A673 (cell line): ENCODE measurements at regions not wholly inside any gene's neighbourhood (a gene's known extent, or its start where the extent isn't known, plus 50 kb on each side); places are given as distances from the start of the nearest gene placed in this dataset.

Source experiments
- BruUV-seq: library from RNA; stranded (reverse); fragments of 400-500 nt; replicated peaks from 2 replicates; lab custom pipeline; 2021; lab: Mats Ljungman, UMichigan
- CTCF ChIA-PET: fragments of 300-600 bp; sonication (Branson Sonifier 250); formaldehyde crosslinking; loops from one replicate; lab custom pipeline; 2022; ENCODE audit warnings: antibody characterized with exemption; lab: Charles Lee
- POLR2A ChIA-PET: fragments of 300-600 bp; sonication (Branson Sonifier 250); formaldehyde crosslinking; loops from one replicate; lab custom pipeline; 2022; ENCODE audit warnings: antibody characterized with exemption; ENCODE audit not compliant: low non-redundant PET; lab: Charles Lee
- DNase-seq: peaks from one replicate; pipeline ENCODE4 v3.0.0-alpha.2; 2015; ENCODE audit warnings: low spot score
- H3K27ac ChIP-seq: fragments of 200-600 bp; sonication (generic); 2 replicates; pipeline ENCODE4 v1.5.1; 2016; ENCODE audit warnings: mixed run types, low read depth, mild to moderate bottlenecking, mixed read lengths, antibody characterized with exemption, low read length; ENCODE audit not compliant: poor library complexity, severe bottlenecking
- H3K27me3 ChIP-seq: fragments of 200-600 bp; sonication (generic); replicated peaks from 2 replicates; pipeline ENCODE4 v1.6.1; 2017; ENCODE audit warnings: mixed run types, low read depth, mild to moderate bottlenecking, mixed read lengths, antibody characterized with exemption, low read length; ENCODE audit not compliant: insufficient read depth, poor library complexity
- H3K36me3 ChIP-seq: fragments of 200-600 bp; sonication (generic); 2 replicates; pipeline ENCODE4 v1.6.1; 2016; ENCODE audit warnings: mixed run types, mild to moderate bottlenecking, mixed read lengths, antibody characterized with exemption, low read length; ENCODE audit not compliant: insufficient read depth, poor library complexity, severe bottlenecking
- H3K4me1 ChIP-seq: fragments of 200-600 bp; sonication (generic); 2 replicates; pipeline ENCODE4 v1.6.1; 2017; ENCODE audit warnings: mixed run types, mild to moderate bottlenecking, mixed read lengths, antibody characterized with exemption, low read length; ENCODE audit not compliant: insufficient read depth, poor library complexity, severe bottlenecking
- H3K4me3 ChIP-seq: fragments of 200-600 bp; sonication (generic); 2 replicates; pipeline ENCODE4 v1.5.1; 2016; ENCODE audit warnings: low read depth, mixed run types, mild to moderate bottlenecking, mixed read lengths, low read length; ENCODE audit not compliant: poor library complexity, severe bottlenecking
- H3K9me3 ChIP-seq: fragments of 200-600 bp; sonication (generic); 2 replicates; pipeline ENCODE4 v1.6.1; 2016; ENCODE audit warnings: mixed run types, low read depth, mild to moderate bottlenecking, mixed read lengths, antibody characterized with exemption, low read length; ENCODE audit not compliant: poor library complexity, severe bottlenecking
- EZH2 ChIP-seq: fragments of 200-600 bp; sonication (generic); IDR thresholded peaks from 2 replicates; pipeline ENCODE4 v1.6.1; 2017; ENCODE audit warnings: borderline replicate concordance, low read depth, mild to moderate bottlenecking, mixed read lengths, antibody characterized with exemption, low read length; ENCODE audit not compliant: poor library complexity, severe bottlenecking
- intact Hi-C: fragments of 100-400 bp; cut with micrococcal nuclease; formaldehyde crosslinking; loops from one replicate; pipeline ENCODE4 v1.10.0; 2022; ENCODE audit not compliant: unreplicated experiment
- TF ChIP-seq, protein P1 (sequence below): fragments of 300-800, 200-600 bp; sonication (generic); conservative IDR thresholded peaks from 2 replicates; pipeline ENCODE4 v1.5.1; 2017; ENCODE audit warnings: low read depth, mild to moderate bottlenecking, antibody characterized with exemption, low read length, moderate library complexity, mixed read lengths

DNA sequence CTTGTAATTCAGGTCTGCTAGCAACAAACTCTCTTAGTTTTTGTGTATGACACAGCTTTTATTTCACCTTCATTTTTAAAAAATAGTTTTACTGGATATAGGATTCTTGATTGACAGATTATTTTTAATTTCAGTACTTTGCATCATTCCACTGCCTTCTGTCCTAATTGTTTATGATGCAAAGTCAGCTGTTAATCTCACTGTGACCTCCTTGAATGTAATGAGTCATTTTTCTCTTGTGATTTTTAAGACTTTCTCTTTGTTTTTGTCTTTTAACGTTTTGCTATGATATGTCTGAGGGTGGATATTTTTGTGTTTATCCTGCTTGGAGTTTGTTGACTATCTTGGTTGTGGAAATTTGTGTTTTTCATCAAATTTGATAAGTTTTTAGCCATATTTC is 126.3 kb upstream of the FBXO33 start:
- Histone ChIP-seq H3K36me3 (no peaks in the 10 kb centered on the region), H3K4me3 (no peak overlapping the region), H3K27me3 (no peaks in the 10 kb centered on the region), H3K27ac (no peak overlapping the region), H3K4me1 (no peaks in the 10 kb centered on the region), H3K9me3 (peaks cover 15% of the 10 kb centered on the region)
- ChIA-PET CTCF (no interaction called here), POLR2A (no interaction called here)
- intact Hi-C loops: no loop called here
- no peak for DNase-seq
- TF ChIP-seq, protein P1, sequence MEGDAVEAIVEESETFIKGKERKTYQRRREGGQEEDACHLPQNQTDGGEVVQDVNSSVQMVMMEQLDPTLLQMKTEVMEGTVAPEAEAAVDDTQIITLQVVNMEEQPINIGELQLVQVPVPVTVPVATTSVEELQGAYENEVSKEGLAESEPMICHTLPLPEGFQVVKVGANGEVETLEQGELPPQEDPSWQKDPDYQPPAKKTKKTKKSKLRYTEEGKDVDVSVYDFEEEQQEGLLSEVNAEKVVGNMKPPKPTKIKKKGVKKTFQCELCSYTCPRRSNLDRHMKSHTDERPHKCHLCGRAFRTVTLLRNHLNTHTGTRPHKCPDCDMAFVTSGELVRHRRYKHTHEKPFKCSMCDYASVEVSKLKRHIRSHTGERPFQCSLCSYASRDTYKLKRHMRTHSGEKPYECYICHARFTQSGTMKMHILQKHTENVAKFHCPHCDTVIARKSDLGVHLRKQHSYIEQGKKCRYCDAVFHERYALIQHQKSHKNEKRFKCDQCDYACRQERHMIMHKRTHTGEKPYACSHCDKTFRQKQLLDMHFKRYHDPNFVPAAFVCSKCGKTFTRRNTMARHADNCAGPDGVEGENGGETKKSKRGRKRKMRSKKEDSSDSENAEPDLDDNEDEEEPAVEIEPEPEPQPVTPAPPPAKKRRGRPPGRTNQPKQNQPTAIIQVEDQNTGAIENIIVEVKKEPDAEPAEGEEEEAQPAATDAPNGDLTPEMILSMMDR: no peak
- no peak for TF ChIP-seq EZH2
- no TSS peak for BruUV-seq

DNA sequence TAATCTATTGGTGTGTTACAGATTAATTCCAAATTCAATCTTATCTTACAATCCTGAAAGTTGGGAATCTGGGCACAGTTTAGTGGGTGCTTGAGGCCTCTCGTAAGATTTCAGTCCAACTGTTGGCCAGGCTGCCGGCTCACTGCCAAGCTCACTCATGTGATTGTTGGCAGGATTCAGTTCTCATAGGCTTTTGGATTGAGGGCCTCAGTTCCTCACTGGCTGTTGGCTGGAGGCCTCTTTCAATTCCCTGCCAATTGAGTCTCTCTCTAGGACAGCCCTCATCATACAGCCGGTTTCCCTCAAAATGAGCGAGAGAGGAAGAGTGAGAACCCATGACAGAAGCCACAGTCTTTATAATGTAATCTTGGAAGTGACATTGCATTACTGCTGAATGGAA is 123.5 kb upstream of the FBXO33 start:
- ChIA-PET CTCF (no interaction called here), POLR2A (no interaction called here)
- H3K27ac ChIP-seq: no peak overlapping the region
- no peaks in the 10 kb centered on the region for H3K4me1 ChIP-seq
- intact Hi-C loops: no loop called here
- no peak for DNase-seq
- H3K27me3 ChIP-seq: no peaks in the 10 kb centered on the region
- H3K9me3 ChIP-seq: peaks cover 15% of the 10 kb centered on the region
- no peak overlapping the region for H3K4me3 ChIP-seq
- TF ChIP-seq, protein P1: no peak
- no peak for TF ChIP-seq EZH2
- H3K36me3 ChIP-seq: no peaks in the 10 kb centered on the region
- no TSS peak for BruUV-seq

DNA sequence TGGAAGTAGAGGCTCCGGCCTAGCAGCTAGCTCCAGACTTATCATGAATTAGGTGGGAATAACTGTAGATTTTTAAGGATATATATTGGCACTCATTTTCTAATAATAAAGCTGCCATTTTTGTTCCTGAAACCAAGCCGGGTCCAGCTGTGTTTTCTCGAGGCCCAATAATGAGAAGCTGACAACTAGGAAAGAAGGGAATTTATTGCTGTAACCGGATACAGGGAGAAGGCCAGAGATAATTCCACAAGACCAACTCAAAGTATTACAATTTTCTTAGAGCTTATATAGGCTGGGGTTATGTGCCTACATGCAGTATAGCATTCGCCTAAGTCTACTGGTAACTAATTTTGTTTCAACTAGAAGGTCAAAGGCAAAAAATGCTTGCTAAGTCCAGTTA is 122.3 kb upstream of the FBXO33 start:
- BruUV-seq: no TSS peak
- Histone ChIP-seq H3K27ac (no peak overlapping the region), H3K4me3 (no peak overlapping the region), H3K9me3 (peaks cover 12% of the 10 kb centered on the region), H3K27me3 (no peaks in the 10 kb centered on the region), H3K4me1 (no peaks in the 10 kb centered on the region), H3K36me3 (no peaks in the 10 kb centered on the region)
- intact Hi-C loops: no loop called here
- POLR2A ChIA-PET: no interaction called here
- no peak for DNase-seq
- TF ChIP-seq, protein P1: no peak
- TF ChIP-seq EZH2: no peak
- CTCF ChIA-PET: no interaction called here
